ENCODE measurements at regions not wholly inside any gene's neighbourhood (a gene's known extent, or its start where the extent isn't known, plus 50 kb on each side); places are given as distances from the start of the nearest gene placed in this dataset.

DNA sequence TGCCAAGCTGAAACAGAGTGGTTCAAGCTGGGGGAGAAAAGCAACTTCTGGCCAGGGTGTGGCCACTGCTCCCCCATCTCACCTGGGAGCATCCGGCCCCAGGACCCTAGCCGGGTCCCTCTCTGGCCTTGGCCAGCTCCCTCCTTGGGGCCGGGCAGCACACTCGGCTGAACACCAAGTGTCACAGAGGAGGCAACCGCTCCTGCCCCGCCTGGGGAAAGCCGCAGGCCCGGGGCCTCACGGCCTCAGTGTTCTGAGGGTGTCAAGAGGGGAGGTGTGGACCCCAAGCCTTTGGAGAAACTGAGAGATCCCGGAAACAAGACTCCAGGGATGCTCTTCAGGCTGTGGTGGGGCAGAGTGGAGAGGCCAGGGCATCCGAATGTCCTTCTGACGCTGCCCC is 88.4 kb downstream of the ENGASE start:
- Histone ChIP-seq H3K27me3 (ENCODE audit: control insufficient read depth, insufficient read depth, low read length) (no peaks in the 10 kb centered on the region; the same call in 1 of the 2 replicates), H3K36me3 (ENCODE audit: control insufficient read depth, insufficient read depth, low read length) (no peaks in the 10 kb centered on the region), H3K4me3 (ENCODE audit: low read depth, low read length) (no peak overlapping the region)
- CTCF ChIA-PET: no interaction called here
- POLR2A ChIA-PET: no interaction called here
- no peak for DNase-seq (ENCODE audit: low read depth)
- TF ChIP-seq, protein P1, sequence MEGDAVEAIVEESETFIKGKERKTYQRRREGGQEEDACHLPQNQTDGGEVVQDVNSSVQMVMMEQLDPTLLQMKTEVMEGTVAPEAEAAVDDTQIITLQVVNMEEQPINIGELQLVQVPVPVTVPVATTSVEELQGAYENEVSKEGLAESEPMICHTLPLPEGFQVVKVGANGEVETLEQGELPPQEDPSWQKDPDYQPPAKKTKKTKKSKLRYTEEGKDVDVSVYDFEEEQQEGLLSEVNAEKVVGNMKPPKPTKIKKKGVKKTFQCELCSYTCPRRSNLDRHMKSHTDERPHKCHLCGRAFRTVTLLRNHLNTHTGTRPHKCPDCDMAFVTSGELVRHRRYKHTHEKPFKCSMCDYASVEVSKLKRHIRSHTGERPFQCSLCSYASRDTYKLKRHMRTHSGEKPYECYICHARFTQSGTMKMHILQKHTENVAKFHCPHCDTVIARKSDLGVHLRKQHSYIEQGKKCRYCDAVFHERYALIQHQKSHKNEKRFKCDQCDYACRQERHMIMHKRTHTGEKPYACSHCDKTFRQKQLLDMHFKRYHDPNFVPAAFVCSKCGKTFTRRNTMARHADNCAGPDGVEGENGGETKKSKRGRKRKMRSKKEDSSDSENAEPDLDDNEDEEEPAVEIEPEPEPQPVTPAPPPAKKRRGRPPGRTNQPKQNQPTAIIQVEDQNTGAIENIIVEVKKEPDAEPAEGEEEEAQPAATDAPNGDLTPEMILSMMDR (IDR thresholded peaks at IDR 0.05; ENCODE audit: insufficient read depth, low read depth, low read length): no peak

DNA sequence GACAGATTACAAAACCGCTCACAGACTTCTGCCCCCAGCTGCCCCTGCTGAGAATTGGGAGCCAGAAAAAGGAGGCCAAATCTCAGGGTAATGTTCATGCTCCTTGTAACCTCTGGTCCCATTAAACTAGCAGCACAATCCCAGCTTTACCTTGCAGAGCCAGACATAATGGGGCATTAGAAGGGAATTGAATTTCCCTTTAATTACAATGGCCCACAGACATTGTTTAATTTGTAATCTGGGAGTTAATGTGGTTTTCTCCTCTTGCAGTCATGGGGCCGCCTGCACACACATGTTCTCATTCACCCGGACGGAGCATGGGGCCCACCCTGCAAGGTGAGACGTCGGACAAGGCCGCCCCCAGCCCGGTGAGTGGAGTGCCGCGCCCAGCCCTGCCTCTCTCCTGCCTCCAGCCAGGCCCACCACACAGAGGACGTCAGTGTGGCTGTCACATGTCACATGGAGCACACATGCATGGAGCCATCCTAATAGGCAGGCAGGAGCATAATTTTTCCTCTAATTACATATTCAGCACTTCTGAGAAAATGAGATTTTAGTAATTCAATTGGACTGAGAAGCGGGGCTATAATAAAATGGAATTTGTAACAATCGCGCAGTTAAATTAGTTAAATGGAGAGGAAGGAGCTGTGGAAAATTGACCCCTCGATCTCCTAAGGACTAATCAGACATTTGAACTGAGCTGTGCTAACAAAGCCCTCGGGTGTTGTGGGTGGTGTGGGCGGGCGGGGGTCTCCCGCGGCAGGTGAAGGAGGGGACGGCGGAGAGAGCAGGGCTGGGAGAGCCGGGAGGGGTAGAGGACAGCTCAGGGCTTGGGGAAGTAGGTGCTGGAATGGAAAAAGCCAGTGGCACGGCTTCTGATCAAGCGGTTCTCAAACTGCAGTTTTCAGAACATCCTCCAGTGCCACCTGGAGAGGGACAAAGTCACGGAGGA is 87.7 kb downstream of the ENGASE start:
- Histone ChIP-seq H3K27me3 (ENCODE audit: control insufficient read depth, insufficient read depth, low read length) (no peaks in the 10 kb centered on the region; the same call in 1 of the 2 replicates), H3K36me3 (ENCODE audit: control insufficient read depth, insufficient read depth, low read length) (no peaks in the 10 kb centered on the region), H3K4me3 (ENCODE audit: low read depth, low read length) (no peak overlapping the region)
- DNase-seq (ENCODE audit: low read depth): no peak
- POLR2A ChIA-PET: no interaction called here
- TF ChIP-seq, protein P1 (IDR thresholded peaks at IDR 0.05; ENCODE audit: insufficient read depth, low read depth, low read length): no peak
- CTCF ChIA-PET: no interaction called here

DNA sequence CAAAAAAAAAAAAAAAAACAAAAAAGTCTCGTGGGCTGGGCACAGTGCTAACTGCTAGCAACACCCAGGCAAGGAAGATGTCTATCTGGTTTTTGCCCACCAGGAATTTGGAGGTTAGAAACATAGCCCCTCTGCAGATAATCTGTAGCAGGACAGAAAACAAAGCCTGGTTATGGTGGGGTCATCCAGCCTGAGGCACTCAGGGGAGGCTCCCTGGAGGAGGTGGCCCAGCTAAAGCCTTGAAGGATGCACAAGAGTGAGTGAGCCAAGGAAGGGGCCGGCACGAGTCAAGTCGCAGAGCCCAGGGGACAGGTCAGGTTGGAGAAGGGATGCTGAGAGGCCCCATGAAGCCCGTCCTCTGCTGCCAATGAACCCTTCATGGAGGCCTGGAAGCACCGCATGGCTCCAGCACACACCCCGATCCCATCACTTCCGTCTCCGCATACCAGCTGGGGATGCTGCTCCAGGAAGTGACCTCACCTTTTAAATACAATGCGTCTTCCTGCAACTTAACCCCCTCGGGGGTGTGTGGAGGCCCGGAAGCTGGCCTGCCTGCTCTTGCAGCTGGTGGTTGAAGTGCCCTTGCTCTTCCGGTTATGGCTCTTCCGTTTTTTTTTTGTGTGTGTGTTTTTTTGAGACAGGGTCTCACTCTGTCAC is 86.5 kb downstream of the ENGASE start:
- no peaks in the 10 kb centered on the region; the same call in 1 of the 2 replicates for H3K27me3 ChIP-seq (ENCODE audit: control insufficient read depth, insufficient read depth, low read length)
- no peak overlapping the region for H3K4me3 ChIP-seq (ENCODE audit: low read depth, low read length)
- TF ChIP-seq, protein P1 (IDR thresholded peaks at IDR 0.05; ENCODE audit: insufficient read depth, low read depth, low read length): no peak
- ChIA-PET CTCF (no interaction called here), POLR2A (no interaction called here)
- DNase-seq (ENCODE audit: low read depth): no peak
- H3K36me3 ChIP-seq (ENCODE audit: control insufficient read depth, insufficient read depth, low read length): no peaks in the 10 kb centered on the region

DNA sequence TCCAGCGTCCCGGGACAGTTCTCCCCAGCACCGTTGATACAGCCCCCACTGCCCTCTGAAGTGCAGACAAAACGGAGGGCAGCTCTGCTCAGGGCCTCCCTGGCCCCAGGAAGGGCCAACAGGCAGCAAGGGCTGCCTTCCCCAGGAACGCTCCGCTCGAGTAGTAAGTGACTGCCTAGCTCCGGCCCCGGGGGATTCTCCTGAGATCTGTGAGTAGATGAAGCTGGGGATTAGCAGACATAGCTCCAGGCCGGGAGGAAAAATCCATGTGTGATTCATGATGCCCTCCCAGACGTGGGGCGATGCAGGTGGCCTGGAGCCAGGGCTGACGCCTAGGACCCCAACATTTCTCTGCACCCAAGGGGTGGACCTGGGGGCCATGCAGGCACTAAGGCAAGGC is 85.3 kb downstream of the ENGASE start:
- CTCF ChIA-PET: no interaction called here

DNA sequence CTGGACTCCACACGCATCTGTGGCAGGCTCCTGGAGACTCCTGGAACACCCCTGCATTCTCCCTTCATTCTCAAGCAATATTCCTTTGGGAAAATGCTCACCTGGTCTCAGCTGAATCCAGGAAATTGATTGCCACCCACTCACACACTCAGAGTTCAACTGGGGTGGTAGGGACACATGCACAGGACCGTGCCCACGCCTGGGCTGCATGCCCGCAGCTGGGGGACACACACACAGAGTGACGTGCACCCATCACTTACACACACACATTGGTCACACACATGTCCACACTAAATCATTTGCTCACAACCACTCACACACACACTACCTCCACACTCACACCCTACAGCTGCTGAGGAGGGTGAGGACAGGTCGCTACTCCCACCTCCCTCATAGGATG is 84.8 kb downstream of the ENGASE start:
- TF ChIP-seq, protein P1 (IDR thresholded peaks at IDR 0.05; ENCODE audit: insufficient read depth, low read depth, low read length): no peak
- Histone ChIP-seq H3K4me3 (ENCODE audit: low read depth, low read length) (no peak overlapping the region), H3K36me3 (ENCODE audit: control insufficient read depth, insufficient read depth, low read length) (no peaks in the 10 kb centered on the region), H3K27me3 (ENCODE audit: control insufficient read depth, insufficient read depth, low read length) (no peaks in the 10 kb centered on the region; the same call in 1 of the 2 replicates)
- POLR2A ChIA-PET: no interaction called here
- no peak for DNase-seq (ENCODE audit: low read depth)
- CTCF ChIA-PET: no interaction called here

More for the DNA sequence above, 85.3 kb downstream of the ENGASE start:
- Histone ChIP-seq H3K4me3 (ENCODE audit: low read depth, low read length) (no peak overlapping the region), H3K27me3 (ENCODE audit: control insufficient read depth, insufficient read depth, low read length) (no peaks in the 10 kb centered on the region; the same call in 1 of the 2 replicates), H3K36me3 (ENCODE audit: control insufficient read depth, insufficient read depth, low read length) (no peaks in the 10 kb centered on the region)
- no peak for DNase-seq (ENCODE audit: low read depth)
- TF ChIP-seq, protein P1 (IDR thresholded peaks at IDR 0.05; ENCODE audit: insufficient read depth, low read depth, low read length): no peak
- POLR2A ChIA-PET: no interaction called here

Measured in BJ (cell line).